Keratinocyte (primary cell): ENCODE measurements at regions not wholly inside any gene's neighbourhood (a gene's known extent, or its start where the extent isn't known, plus 50 kb on each side); places are given as distances from the start of the nearest gene placed in this dataset.

Experiments
- CTCF ChIP-seq, 3 experiments: IDR thresholded peaks in 1 of 3; conservative IDR thresholded peaks in 1 of 3; optimal IDR thresholded peaks in 1 of 3; 2 replicates in 2 of 3; 3 replicates in 1 of 3; pipeline versions ENCODE3 to v1.5.1; 2011; ENCODE audit warnings: low read length in 3 of 3, mild to moderate bottlenecking in 3 of 3, moderate library complexity in 2 of 3, control low read depth in 1 of 3, inconsistent platforms in 1 of 3; ENCODE audit not compliant: insufficient read depth in 2 of 3; ENCODE audit errors: extremely low read depth in 1 of 3
- EZH2 ChIP-seq: IDR thresholded peaks from one replicate; pipeline ENCODE4 v1.6.1; 2012; ENCODE audit warnings: inconsistent platforms, mild to moderate bottlenecking, low read length, moderate library complexity

GRCh38 chr10:78445308-78445707 lies 411.6 kb downstream of the RPS24 start:
- TF ChIP-seq CTCF (optimal IDR thresholded peaks at IDR 0.05 in 1 of 3, IDR thresholded peaks at IDR 0.05 in 1 of 3, conservative IDR thresholded peaks at IDR 0.05 in 1 of 3; ENCODE audit: extremely low read depth in 1 of 3, insufficient read depth in 2 of 3, low read length in 3 of 3) (no peak), EZH2 (no peak)
